ENCODE measurements at regions not wholly inside any gene's neighbourhood (a gene's known extent, or its start where the extent isn't known, plus 50 kb on each side); places are given as distances from the start of the nearest gene placed in this dataset.
A peak's percentile ranks its signal among the peaks of the same experiment; 100 is the strongest.
"Not testable (repeated sequence)": the region's sequence is repeated elsewhere in the genome, so short reads cannot be mapped to it uniquely, and the experiment has no call there.

- no peak for DNase-seq (ENCODE audit: insufficient read length, low spot score)
- no peak for FAIRE-seq
Measured at GRCh38 chr6:66599541-66599940, 892.5 kb upstream of the EYS start.

- no peak for DNase-seq (ENCODE audit: insufficient read length, low spot score)
- FAIRE-seq, result no peak
Measured at GRCh38 chr6:66578362-66578761, 871.3 kb upstream of the EYS start.

DNA sequence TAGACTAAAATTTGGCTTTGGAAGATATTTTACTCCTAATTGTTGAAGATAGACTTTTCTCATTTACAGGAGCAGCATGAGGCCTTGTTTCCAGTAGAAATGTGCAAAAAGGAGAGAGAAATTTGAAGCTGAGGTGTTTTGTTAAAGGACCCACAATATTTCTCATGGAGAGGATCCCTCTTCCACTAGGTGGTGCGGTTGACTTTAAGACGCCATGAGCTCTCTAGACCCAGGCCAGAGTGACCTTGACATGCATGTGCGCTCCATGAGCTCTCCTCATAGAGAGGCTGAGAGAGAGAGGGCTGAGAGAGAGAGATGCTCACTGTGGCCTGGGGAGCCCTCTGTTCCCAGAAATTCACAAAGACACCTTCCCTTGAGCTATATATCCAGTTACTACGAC, 861.2 kb upstream of the EYS start:
- FAIRE-seq, result no peak

DNA sequence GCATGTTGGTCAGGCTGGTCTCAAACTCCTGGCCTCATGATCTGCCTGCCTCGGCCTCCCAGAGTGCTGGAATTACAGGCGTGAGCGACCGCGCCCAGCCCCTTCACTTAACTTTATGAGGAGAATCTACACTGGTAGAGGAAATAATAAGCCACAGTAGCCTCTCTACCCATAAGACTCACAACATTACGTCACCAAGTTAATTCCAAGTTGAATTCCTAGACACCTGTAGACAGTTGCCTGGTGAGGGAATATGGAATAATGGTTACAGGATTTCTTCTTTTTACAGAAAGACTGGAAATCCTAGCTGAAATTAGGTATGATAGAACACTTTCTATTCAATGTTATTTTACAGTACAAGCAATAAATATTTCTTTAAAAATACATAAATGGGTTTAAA, 854.5 kb upstream of the EYS start:
- no peak for FAIRE-seq

More for the DNA sequence above, 861.2 kb upstream of the EYS start:
- DNase-seq (ENCODE audit: insufficient read length, low spot score), result no peak

GRCh38 chr6:66558189-66558588, 851.2 kb upstream of the EYS start:
- DNase-seq (ENCODE audit: insufficient read length, low spot score) (no peak), FAIRE-seq (no peak)

More for the DNA sequence above, 854.5 kb upstream of the EYS start:
- no peak for DNase-seq (ENCODE audit: insufficient read length, low spot score)

DNA sequence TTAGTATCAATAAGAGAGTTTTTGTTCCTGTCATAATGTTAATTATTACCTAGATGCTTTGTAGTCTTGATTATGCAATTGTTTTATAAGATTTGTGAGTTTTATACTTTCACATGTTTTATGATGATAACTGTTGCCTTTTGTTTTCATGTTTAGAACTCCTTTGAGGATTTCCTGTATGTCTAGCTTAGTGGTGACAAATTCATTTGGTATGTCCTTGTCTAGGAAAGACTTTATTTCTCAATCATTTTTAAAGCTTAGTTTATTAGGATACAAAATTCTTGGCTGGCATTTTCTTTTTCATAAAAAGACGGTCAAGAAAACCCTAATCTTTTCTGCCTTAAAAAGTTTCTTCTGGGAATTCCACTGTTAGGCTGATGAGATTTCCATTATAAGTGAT, 849.9 kb upstream of the EYS start:
- FAIRE-seq (no peak), DNase-seq (ENCODE audit: insufficient read length, low spot score) (no peak)

GRCh38 chr6:66555082-66555481, 848.1 kb upstream of the EYS start:
- DNase-seq (ENCODE audit: insufficient read length, low spot score), result no peak
- no peak for FAIRE-seq

DNA sequence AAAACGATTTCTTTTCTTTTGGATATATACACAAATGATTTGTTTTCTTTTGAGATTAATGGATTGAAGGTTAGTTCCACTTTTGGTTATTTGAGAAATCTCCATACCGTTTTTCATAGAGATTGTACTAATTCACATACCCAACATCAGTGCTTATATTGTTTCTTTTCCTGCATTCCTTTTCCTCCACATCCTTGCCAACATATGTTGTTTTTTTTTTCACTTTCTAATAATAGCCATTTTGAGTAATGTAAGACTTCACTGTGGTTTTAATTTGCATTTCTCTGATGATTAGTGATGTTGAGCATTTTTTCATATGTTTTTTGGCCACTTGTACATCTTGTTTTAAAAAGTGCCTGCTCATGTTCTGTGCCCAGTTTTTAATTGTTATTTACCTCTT, 846.4 kb upstream of the EYS start:
- DNase-seq (ENCODE audit: insufficient read length, low spot score), result no peak
- FAIRE-seq, result no peak

GRCh38 chr6:66538551-66539135, 831.6 kb upstream of the EYS start:
- DNase-seq (ENCODE audit: insufficient read length, low spot score), result no peak
- no peak for FAIRE-seq

GRCh38 chr6:66533921-66534404, 826.9 kb upstream of the EYS start:
- DNase-seq (ENCODE audit: insufficient read length, low spot score), result no peak
- FAIRE-seq, result no peak

GRCh38 chr6:66526061-66526460, 819.0 kb upstream of the EYS start:
- DNase-seq (ENCODE audit: insufficient read length, low spot score), result no peak
- no peak for FAIRE-seq

- DNase-seq (ENCODE audit: insufficient read length, low spot score), result no peak
- FAIRE-seq, result no peak
Measured at GRCh38 chr6:66522864-66523263, 815.8 kb upstream of the EYS start.

DNA sequence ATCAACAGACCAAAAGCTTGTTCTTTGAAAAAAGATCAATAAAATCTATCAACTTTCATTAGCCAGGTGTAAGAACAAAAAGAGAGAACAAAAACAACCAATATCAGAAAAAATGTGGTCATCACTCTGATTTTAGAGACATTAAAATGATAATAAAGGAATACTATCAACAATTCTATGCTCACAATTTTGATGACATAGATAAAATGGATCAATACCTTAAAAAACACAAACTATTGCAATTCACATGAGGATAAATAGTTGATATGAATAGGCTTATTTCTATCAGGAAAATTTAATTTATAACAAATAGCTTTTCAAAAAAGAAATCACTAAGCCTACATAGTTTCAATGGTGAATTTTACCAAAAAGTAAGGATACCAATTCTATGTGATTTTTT, 809.4 kb upstream of the EYS start:
- FAIRE-seq (no peak), DNase-seq (ENCODE audit: insufficient read length, low spot score) (no peak)

DNA sequence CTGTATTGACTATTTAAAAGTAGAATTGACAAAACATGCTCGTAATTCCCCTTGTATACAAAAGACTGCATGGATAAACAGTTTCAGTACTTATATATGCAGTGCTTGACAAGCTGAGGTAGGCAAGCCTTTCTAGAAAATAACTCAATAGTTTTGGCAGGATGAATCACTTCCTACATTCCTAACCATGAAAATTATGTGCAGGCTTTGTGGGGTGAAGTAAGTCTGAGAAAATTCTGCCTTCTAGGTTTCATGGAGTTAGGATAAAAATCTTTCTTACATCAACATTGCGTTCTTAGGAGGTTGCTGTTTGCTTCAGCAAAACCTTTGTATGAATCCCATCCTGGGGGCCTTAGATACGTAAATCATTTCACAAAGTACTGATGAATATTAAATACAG, 801.4 kb upstream of the EYS start:
- no peak for FAIRE-seq
- peak; percentile 20 for DNase-seq (ENCODE audit: insufficient read length, low spot score)

GRCh38 chr6:66499851-66500250, 792.8 kb upstream of the EYS start:
- DNase-seq (ENCODE audit: insufficient read length, low spot score) (no peak), FAIRE-seq (no peak)

DNA sequence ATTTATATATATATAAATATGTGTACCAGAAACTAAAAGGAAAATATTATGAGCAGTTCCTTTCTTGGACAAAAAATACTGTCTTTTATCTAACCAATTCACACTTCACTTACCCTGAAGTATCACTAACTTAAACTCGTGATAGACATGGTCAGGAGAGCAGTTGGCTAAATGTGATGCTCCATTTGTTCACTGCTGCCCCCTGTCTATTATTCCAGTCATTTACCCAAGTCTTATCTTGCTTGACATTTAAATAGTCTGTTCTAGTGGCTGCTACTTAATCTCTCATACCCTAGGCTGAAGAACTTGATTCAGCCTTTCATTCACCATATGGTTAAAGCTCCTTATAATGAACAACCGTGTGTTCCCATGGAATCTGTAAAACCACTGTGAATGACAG, 789.6 kb upstream of the EYS start:
- DNase-seq (ENCODE audit: insufficient read length, low spot score) (peak; percentile 10), FAIRE-seq (no peak)

GRCh38 chr6:66494643-66495042, 787.6 kb upstream of the EYS start:
- DNase-seq (ENCODE audit: insufficient read length, low spot score); FAIRE-seq: not testable (repeated sequence)

- FAIRE-seq (no peak), DNase-seq (ENCODE audit: insufficient read length, low spot score) (no peak)
Measured at GRCh38 chr6:66489269-66489987, 782.4 kb upstream of the EYS start.

DNA sequence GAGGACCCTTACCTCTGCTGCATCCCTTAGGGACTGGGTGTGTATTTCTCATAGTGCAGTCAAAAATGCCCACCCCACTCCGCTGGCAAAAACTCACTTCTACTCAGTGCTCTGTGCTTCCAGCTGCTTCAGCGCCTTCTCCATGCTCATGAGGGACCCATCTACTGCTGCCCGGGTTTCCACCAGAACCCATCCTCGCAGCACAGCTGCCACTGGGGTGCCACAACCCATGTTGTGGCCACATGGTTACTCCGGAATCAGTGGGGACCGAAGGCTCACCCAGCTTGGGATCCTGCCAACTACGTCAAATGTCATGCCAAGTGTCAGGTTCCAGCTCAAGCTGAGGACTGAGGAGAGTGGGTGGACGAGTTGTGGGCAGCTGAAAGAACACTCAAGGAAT, 774.2 kb upstream of the EYS start:
- DNase-seq (ENCODE audit: insufficient read length, low spot score) (no peak), FAIRE-seq (no peak)

DNA sequence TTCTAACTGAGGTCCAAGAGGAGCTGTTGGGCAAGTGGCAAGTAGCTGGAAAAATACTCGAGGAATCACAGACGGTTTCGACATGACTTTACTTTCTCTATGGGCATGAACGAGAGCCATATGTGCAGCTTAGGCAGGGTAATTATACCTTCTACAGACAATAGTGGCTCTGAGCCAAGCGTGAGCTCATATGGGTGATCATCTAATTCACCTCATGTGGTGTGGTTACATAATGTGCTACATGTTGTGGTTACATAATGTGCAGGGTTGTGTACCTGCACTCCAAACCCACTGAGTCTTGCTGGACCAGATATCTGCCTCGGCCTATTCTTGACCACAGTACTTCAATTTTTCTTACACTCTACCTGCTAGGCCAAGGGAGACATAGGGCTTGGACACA, 771.7 kb upstream of the EYS start:
- DNase-seq (ENCODE audit: insufficient read length, low spot score), result no peak
- no peak for FAIRE-seq

DNA sequence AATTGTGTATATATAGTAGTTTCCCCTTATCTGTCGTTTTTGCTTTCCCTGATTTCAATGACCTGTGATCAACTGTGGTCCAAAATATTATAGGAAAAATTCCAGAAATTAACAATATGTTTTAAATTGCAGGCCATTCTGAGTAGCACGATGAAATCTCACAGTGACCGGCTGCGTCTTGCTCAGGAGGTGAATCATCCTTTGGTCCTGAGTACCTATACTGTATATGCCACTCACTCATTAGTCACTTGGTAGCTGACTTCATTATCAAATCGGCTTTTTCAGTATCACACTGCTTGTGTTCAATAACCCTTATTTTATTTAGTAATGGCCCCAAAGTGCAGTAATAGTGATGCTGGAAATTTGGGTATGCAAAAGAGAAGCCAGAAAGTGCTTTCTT, 728.3 kb upstream of the EYS start:
- DNase-seq (ENCODE audit: insufficient read length, low spot score) (no peak), FAIRE-seq (no peak)

GRCh38 chr6:66429210-66429609, 722.2 kb upstream of the EYS start:
- FAIRE-seq, result no peak
- no peak for DNase-seq (ENCODE audit: insufficient read length, low spot score)

DNA sequence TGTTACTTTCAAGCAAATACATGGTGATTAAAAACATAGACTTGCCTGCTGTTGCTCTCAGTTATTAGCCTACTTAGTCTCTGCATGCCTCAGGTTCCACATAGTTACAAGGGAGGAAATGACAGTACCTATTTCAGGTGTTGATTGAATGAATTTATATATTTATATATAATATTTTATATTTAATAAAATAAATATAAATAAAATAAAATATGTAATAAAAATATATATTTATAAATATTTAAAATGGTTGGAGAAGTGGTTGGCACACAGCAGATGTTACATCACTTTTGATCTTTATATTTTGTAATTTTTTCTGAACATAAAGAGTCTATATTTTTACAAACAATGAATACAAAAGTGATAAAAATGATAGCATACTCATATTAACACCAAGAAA, 716.0 kb upstream of the EYS start:
- DNase-seq (ENCODE audit: insufficient read length, low spot score), result no peak
- no peak for FAIRE-seq
